IMR-90 (cell line): ENCODE measurements at regions not wholly inside any gene's neighbourhood (a gene's known extent, or its start where the extent isn't known, plus 50 kb on each side); places are given as distances from the start of the nearest gene placed in this dataset.

ENCODE experiments used
- ATAC-seq: fragments of 200-7000 bp; cut with Tn5 transposase; 2 replicates; pipeline ENCODE4 v1.9.1; 2020; ENCODE audit warnings: low read depth, mild to moderate bottlenecking, moderate library complexity
- BruUV-seq: library from RNA; stranded (reverse); fragments of 400-500 nt; replicated peaks from 2 replicates; lab custom pipeline; 2021; lab: Mats Ljungman, UMichigan
- CTCF ChIA-PET: fragments of 300-600 bp; formaldehyde crosslinking; extraction: SDS; loops from one replicate; lab custom pipeline; 2021; ENCODE audit warnings: antibody characterized with exemption; lab: Yijun Ruan, JAX
- POLR2A ChIA-PET: fragments of 300-600 bp; sonication (Branson Sonifier 250); formaldehyde crosslinking; loops from one replicate; lab custom pipeline; 2022; ENCODE audit warnings: antibody characterized with exemption; ENCODE audit not compliant: unreplicated experiment; lab: Charles Lee
- DNase-seq: peaks from one replicate; pipeline ENCODE4 v3.0.0; 2013
- H2AFZ ChIP-seq: replicated peaks from 2 replicates; pipeline ENCODE3; 2013; ENCODE audit warnings: low read length, mild to moderate bottlenecking; ENCODE audit not compliant: poor library complexity
- H2AK5ac ChIP-seq: 2 replicates; pipeline ENCODE4 v1.6.1; 2013; ENCODE audit warnings: low read depth, low read length, inconsistent platforms
- H2AK9ac ChIP-seq: replicated peaks from 2 replicates; pipeline ENCODE3; 2013; ENCODE audit warnings: mild to moderate bottlenecking, low read depth, low read length, moderate library complexity; ENCODE audit not compliant: poor library complexity
- H2BK120ac ChIP-seq: 2 replicates; pipeline ENCODE4 v1.6.1; 2013; ENCODE audit warnings: low read depth, low read length, inconsistent platforms
- H2BK15ac ChIP-seq: 3 replicates; pipeline ENCODE4 v1.6.1; 2013; ENCODE audit warnings: low read depth, low read length, inconsistent platforms
- H2BK20ac ChIP-seq: 2 replicates; pipeline ENCODE4 v1.6.1; 2013; ENCODE audit warnings: low read depth, mild to moderate bottlenecking, inconsistent platforms, low read length, moderate library complexity
- H2BK5ac ChIP-seq: 2 replicates; pipeline ENCODE4 v1.6.1; 2013; ENCODE audit warnings: mild to moderate bottlenecking, low read depth, low read length, inconsistent platforms; ENCODE audit not compliant: poor library complexity, severe bottlenecking
- H3K14ac ChIP-seq: replicated peaks from 2 replicates; pipeline ENCODE4 v1.6.1; 2013; ENCODE audit warnings: low read depth, low read length, inconsistent platforms
- H3K18ac ChIP-seq: 2 replicates; pipeline ENCODE4 v1.6.1; 2013; ENCODE audit warnings: low read depth, low read length, control low read depth
- H3K23ac ChIP-seq: 2 replicates; pipeline ENCODE4 v1.6.1; 2013; ENCODE audit warnings: low read depth, low read length, inconsistent platforms
- H3K27ac ChIP-seq: 2 replicates; pipeline ENCODE4 v1.5.1; 2013; ENCODE audit warnings: mild to moderate bottlenecking, control low read depth, low read length; ENCODE audit not compliant: insufficient read depth
- H3K27me3 ChIP-seq: 2 replicates; pipeline ENCODE4 v1.6.1; 2013; ENCODE audit warnings: low read length; ENCODE audit not compliant: control insufficient read depth, insufficient read depth
- H3K36me3 ChIP-seq: 2 replicates; pipeline ENCODE4 v1.6.1; 2013; ENCODE audit warnings: low read length, mixed read lengths; ENCODE audit not compliant: control insufficient read depth, insufficient read depth
- H3K4ac ChIP-seq: 2 replicates; pipeline ENCODE4 v1.6.1; 2013; ENCODE audit warnings: low read depth, low read length, inconsistent platforms
- H3K4me1 ChIP-seq: 2 replicates; pipeline ENCODE4 v1.6.1; 2013; ENCODE audit warnings: low read length, mixed read lengths; ENCODE audit not compliant: control insufficient read depth, insufficient read depth
- H3K4me2 ChIP-seq: 2 replicates; pipeline ENCODE4 v1.6.1; 2013; ENCODE audit warnings: low read depth, mild to moderate bottlenecking, control low read depth, low read length, moderate library complexity
- H3K4me3 ChIP-seq: 2 replicates; pipeline ENCODE4 v1.5.1; 2013; ENCODE audit warnings: low read depth, mild to moderate bottlenecking, control low read depth, low read length, moderate library complexity; ENCODE audit not compliant: insufficient read depth
- H3K56ac ChIP-seq: 2 replicates; pipeline ENCODE4 v1.6.1; 2013; ENCODE audit warnings: low read length, inconsistent platforms; ENCODE audit not compliant: insufficient read depth; ENCODE audit errors: extremely low read depth
- H3K79me1 ChIP-seq, 2 experiments: 2 replicates each; pipeline ENCODE4 v1.6.1; 2013; ENCODE audit warnings: low read length in 2 of 2, inconsistent platforms in 1 of 2, low read depth in 1 of 2
- H3K9ac ChIP-seq: 2 replicates; pipeline ENCODE4 v1.6.1; 2013; ENCODE audit warnings: low read depth, low read length, control low read depth
- H3K9me1 ChIP-seq: 2 replicates; pipeline ENCODE4 v1.6.1; 2013; ENCODE audit warnings: low read length, inconsistent platforms; ENCODE audit not compliant: insufficient read depth
- H3K9me3 ChIP-seq: 2 replicates; pipeline ENCODE4 v1.6.1; 2013; ENCODE audit warnings: low read length; ENCODE audit not compliant: control insufficient read depth, insufficient read depth
- H4K20me1 ChIP-seq: 2 replicates; pipeline ENCODE4 v1.6.1; 2013; ENCODE audit warnings: low read length, inconsistent platforms; ENCODE audit not compliant: insufficient read depth
- H4K5ac ChIP-seq: 2 replicates; pipeline ENCODE4 v1.6.1; 2013; ENCODE audit warnings: mild to moderate bottlenecking, low read depth, low read length, control low read depth
- H4K8ac ChIP-seq, 2 experiments: 2 replicates each; pipeline ENCODE4 v1.6.1; 2013; ENCODE audit warnings: low read depth in 2 of 2, low read length in 2 of 2, control low read depth in 1 of 2, inconsistent platforms in 1 of 2
- H4K91ac ChIP-seq: 2 replicates; pipeline ENCODE4 v1.6.1; 2013; ENCODE audit warnings: low read depth, low read length, inconsistent platforms; ENCODE audit not compliant: insufficient read depth
- BHLHE40 ChIP-seq: fragments of 150-350 bp; IDR thresholded peaks from 2 replicates; pipeline ENCODE4 v1.6.1; 2016; ENCODE audit warnings: mild to moderate bottlenecking, low read depth, low read length
- CEBPB ChIP-seq: IDR thresholded peaks from 2 replicates; pipeline ENCODE4 v1.6.1; 2012; ENCODE audit warnings: low read depth, low read length, improper control_type of control experiment
- CHD1 ChIP-seq: IDR thresholded peaks from 2 replicates; pipeline ENCODE4 v1.6.1; 2012; ENCODE audit warnings: low read depth, low read length, improper control_type of control experiment
- FOS ChIP-seq: fragments of 150-350 bp; IDR thresholded peaks from 2 replicates; pipeline ENCODE4 v1.6.1; 2016; ENCODE audit warnings: low read depth, low read length
- MAFK ChIP-seq: IDR thresholded peaks from 2 replicates; pipeline ENCODE4 v1.6.1; 2012; ENCODE audit warnings: low read depth, low read length, improper control_type of control experiment
- MAZ ChIP-seq: IDR thresholded peaks from 2 replicates; pipeline ENCODE4 v1.6.1; 2012; ENCODE audit warnings: low read depth, mild to moderate bottlenecking, low read length, improper control_type of control experiment, moderate library complexity, borderline replicate concordance
- MXI1 ChIP-seq: IDR thresholded peaks from 2 replicates; pipeline ENCODE4 v1.6.1; 2012; ENCODE audit warnings: low read depth, mild to moderate bottlenecking, low read length, moderate library complexity, borderline replicate concordance
- NFE2L2 ChIP-seq: fragments of 150-350 bp; IDR thresholded peaks from 2 replicates; pipeline ENCODE4 v1.6.1; 2016; ENCODE audit warnings: low read depth, mild to moderate bottlenecking, low read length
- RAD21 ChIP-seq: IDR thresholded peaks from 2 replicates; pipeline ENCODE4 v1.6.1; 2012; ENCODE audit warnings: low read length, improper control_type of control experiment
- RCOR1 ChIP-seq: IDR thresholded peaks from 2 replicates; pipeline ENCODE4 v1.6.1; 2012; ENCODE audit warnings: mild to moderate bottlenecking, low read length, improper control_type of control experiment; ENCODE audit not compliant: insufficient replicate concordance
- RFX5 ChIP-seq: IDR thresholded peaks from 2 replicates; pipeline ENCODE4 v1.8.0; 2012; ENCODE audit warnings: low read depth, mild to moderate bottlenecking, low read length, moderate library complexity
- SMC3 ChIP-seq: fragments of 150-350 bp; IDR thresholded peaks from 2 replicates; pipeline ENCODE4 v1.6.1; 2016; ENCODE audit warnings: low read depth, mild to moderate bottlenecking, antibody characterized with exemption, low read length, moderate library complexity
- WGBS, 2 experiments: methylation state at CpG; one replicate each; pipeline versions ENCODE4 v1.1.5 to v1.1.7; 2013; ENCODE audit warnings: missing lambda C conversion rate in 2 of 2; ENCODE audit not compliant: insufficient read length in 1 of 2; ENCODE audit errors: extremely low coverage in 2 of 2; 5-methylcytosine and 5-hydroxymethylcytosine counted together
- dilution Hi-C: fragments of 300-500 bp; cut with HindIII; formaldehyde crosslinking; loops from one replicate; pipeline ENCODE4 v1.14.3; 2018; ENCODE audit warnings: low sequenced_read_pairs; ENCODE audit not compliant: unreplicated experiment
- in situ Hi-C: fragments of 300-500 bp; cut with MboI; formaldehyde crosslinking; loops from 3 replicates; pipeline ENCODE4 v1.14.3; 2019; ENCODE audit warnings: low sequenced_read_pairs, inconsistent platforms, mixed read lengths
- intact Hi-C: fragments of 100-400 bp; cut with micrococcal nuclease; formaldehyde crosslinking; loops from 2 replicates; pipeline ENCODE4 v1.10.0; 2022
- TF ChIP-seq, protein P1 (sequence below): fragments of 150-350 bp; IDR thresholded peaks from 2 replicates; pipeline ENCODE4 v1.6.1; 2016; ENCODE audit warnings: low read depth, mild to moderate bottlenecking, low read length, moderate library complexity, borderline replicate concordance
- TF ChIP-seq, protein P2 (sequence below): fragments of 150-350 bp; IDR thresholded peaks from 2 replicates; pipeline ENCODE4 v1.6.1; 2017; ENCODE audit warnings: mild to moderate bottlenecking, antibody characterized with exemption, low read length, low read depth
- TF ChIP-seq, protein P3 (sequence below): conservative IDR thresholded peaks from 2 replicates; pipeline ENCODE4 v1.5.1; 2012; ENCODE audit warnings: mild to moderate bottlenecking, low read depth, low read length, improper control_type of control experiment

DNA sequence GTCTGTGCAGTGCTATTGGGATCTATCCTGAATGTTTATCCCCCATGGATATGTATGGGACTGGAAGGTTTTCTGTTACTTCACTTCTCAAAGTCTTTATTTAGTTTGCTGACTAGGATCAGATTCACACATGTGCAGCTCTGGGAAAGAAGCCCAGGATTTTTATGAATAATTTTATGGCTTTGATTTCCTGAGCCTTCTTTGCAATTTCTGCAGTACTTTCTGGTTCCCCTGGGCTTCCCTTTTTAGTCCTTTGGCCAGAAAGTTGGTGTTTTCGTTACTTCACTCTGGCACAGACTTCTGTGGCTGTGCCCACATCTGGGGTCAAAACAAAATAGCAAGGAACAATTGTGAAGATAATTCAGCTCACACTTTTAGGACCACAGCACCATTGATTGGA, 721.0 kb downstream of the OTOL1 start:
- in situ Hi-C loops (no loop called here), dilution Hi-C loops (no loop called here), intact Hi-C loops (no loop called here)
- H2BK15ac ChIP-seq: no peak overlapping the region
- no peak overlapping the region for H4K91ac ChIP-seq
- H3K4me1 ChIP-seq: no peaks in the 10 kb centered on the region; the same call in 1 of the 2 replicates
- ChIA-PET POLR2A (no interaction called here), CTCF (no interaction called here)
- no peak for TF ChIP-seq CHD1
- TF ChIP-seq RAD21: no peak
- TF ChIP-seq FOS: no peak
- TF ChIP-seq BHLHE40: no peak
- no peak for TF ChIP-seq SMC3
- no peak for TF ChIP-seq RCOR1
- TF ChIP-seq, protein P1, sequence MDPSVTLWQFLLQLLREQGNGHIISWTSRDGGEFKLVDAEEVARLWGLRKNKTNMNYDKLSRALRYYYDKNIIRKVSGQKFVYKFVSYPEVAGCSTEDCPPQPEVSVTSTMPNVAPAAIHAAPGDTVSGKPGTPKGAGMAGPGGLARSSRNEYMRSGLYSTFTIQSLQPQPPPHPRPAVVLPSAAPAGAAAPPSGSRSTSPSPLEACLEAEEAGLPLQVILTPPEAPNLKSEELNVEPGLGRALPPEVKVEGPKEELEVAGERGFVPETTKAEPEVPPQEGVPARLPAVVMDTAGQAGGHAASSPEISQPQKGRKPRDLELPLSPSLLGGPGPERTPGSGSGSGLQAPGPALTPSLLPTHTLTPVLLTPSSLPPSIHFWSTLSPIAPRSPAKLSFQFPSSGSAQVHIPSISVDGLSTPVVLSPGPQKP: no peak
- TF ChIP-seq, protein P2, sequence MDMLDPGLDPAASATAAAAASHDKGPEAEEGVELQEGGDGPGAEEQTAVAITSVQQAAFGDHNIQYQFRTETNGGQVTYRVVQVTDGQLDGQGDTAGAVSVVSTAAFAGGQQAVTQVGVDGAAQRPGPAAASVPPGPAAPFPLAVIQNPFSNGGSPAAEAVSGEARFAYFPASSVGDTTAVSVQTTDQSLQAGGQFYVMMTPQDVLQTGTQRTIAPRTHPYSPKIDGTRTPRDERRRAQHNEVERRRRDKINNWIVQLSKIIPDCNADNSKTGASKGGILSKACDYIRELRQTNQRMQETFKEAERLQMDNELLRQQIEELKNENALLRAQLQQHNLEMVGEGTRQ: no peak
- TF ChIP-seq, protein P3, sequence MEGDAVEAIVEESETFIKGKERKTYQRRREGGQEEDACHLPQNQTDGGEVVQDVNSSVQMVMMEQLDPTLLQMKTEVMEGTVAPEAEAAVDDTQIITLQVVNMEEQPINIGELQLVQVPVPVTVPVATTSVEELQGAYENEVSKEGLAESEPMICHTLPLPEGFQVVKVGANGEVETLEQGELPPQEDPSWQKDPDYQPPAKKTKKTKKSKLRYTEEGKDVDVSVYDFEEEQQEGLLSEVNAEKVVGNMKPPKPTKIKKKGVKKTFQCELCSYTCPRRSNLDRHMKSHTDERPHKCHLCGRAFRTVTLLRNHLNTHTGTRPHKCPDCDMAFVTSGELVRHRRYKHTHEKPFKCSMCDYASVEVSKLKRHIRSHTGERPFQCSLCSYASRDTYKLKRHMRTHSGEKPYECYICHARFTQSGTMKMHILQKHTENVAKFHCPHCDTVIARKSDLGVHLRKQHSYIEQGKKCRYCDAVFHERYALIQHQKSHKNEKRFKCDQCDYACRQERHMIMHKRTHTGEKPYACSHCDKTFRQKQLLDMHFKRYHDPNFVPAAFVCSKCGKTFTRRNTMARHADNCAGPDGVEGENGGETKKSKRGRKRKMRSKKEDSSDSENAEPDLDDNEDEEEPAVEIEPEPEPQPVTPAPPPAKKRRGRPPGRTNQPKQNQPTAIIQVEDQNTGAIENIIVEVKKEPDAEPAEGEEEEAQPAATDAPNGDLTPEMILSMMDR: no peak
- TF ChIP-seq CEBPB: no peak
- no peak for TF ChIP-seq NFE2L2
- TF ChIP-seq MXI1: no peak
- no peak for TF ChIP-seq MAZ
- TF ChIP-seq MAFK: no peak
- TF ChIP-seq RFX5: no peak
- H3K14ac ChIP-seq: no peak overlapping the region
- WGBS, 2 experiments: no CpG with 5 or more reads among the region's 1 CpG
- H3K4ac ChIP-seq: no peak overlapping the region
- H2BK5ac ChIP-seq: no peak overlapping the region
- no peak overlapping the region for H3K4me2 ChIP-seq
- H3K18ac ChIP-seq: no peak overlapping the region
- no peak overlapping the region for H3K56ac ChIP-seq
- no peak overlapping the region for H3K4me3 ChIP-seq
- H2BK20ac ChIP-seq: no peak overlapping the region
- no peak overlapping the region for H4K8ac ChIP-seq
- no peaks in the 10 kb centered on the region for H3K79me1 ChIP-seq
- H3K27ac ChIP-seq: no peak overlapping the region
- H3K36me3 ChIP-seq: no peaks in the 10 kb centered on the region
- ATAC-seq: peak; percentile 82
- H3K9me1 ChIP-seq: no peaks in the 10 kb centered on the region
- H2AK9ac ChIP-seq: no peak overlapping the region
- no peaks in the 10 kb centered on the region for H4K20me1 ChIP-seq
- peak; percentile 50 for DNase-seq
- no peak overlapping the region for H2AFZ ChIP-seq
- H3K27me3 ChIP-seq: no peaks in the 10 kb centered on the region
- no peak overlapping the region for H2AK5ac ChIP-seq
- H4K5ac ChIP-seq: no peak overlapping the region
- no peak overlapping the region for H2BK120ac ChIP-seq
- no peak overlapping the region for H3K23ac ChIP-seq
- no TSS peak for BruUV-seq
- H3K9me3 ChIP-seq: no peaks in the 10 kb centered on the region
- H3K9ac ChIP-seq: no peak overlapping the region
